ENCODE measurements at regions not wholly inside any gene's neighbourhood (a gene's known extent, or its start where the extent isn't known, plus 50 kb on each side); places are given as distances from the start of the nearest gene placed in this dataset.
A peak's percentile ranks its signal among the peaks of the same experiment; 100 is the strongest.
"Not testable (repeated sequence)": the region's sequence is repeated elsewhere in the genome, so short reads cannot be mapped to it uniquely, and the experiment has no call there.

- DNase-seq: no peak
Measured at GRCh38 chr15:72861354-72861910, 77.9 kb upstream of the ADPGK start.

GRCh38 chr15:72859757-72860145, 76.2 kb upstream of the ADPGK start:
- no peak for DNase-seq

- DNase-seq: no peak
Measured at GRCh38 chr15:72859017-72859756, 75.6 kb upstream of the ADPGK start.

GRCh38 chr15:72858205-72858604, 74.6 kb upstream of the ADPGK start:
- no peak for DNase-seq

GRCh38 chr15:72857331-72858063, 73.9 kb upstream of the ADPGK start:
- DNase-seq: no peak

- DNase-seq: no peak
Measured at GRCh38 chr15:72856549-72857040, 73.0 kb upstream of the ADPGK start.

GRCh38 chr15:72855791-72856190, 72.2 kb upstream of the ADPGK start:
- no peak for DNase-seq

GRCh38 chr15:72852273-72852672, 68.7 kb upstream of the ADPGK start:
- no peak for DNase-seq

GRCh38 chr15:72851586-72851985, 68.0 kb upstream of the ADPGK start:
- DNase-seq: no peak

GRCh38 chr15:72850833-72851232, 67.3 kb upstream of the ADPGK start:
- no peak for DNase-seq

- DNase-seq: no peak
Measured at GRCh38 chr15:72847806-72848205, 64.2 kb upstream of the ADPGK start.

GRCh38 chr15:72847033-72847432, 63.5 kb upstream of the ADPGK start:
- DNase-seq: no peak

GRCh38 chr15:72845981-72846383, 62.4 kb upstream of the ADPGK start:
- DNase-seq: no peak

- DNase-seq: no peak
Measured at GRCh38 chr15:72844067-72844466, 60.5 kb upstream of the ADPGK start.

GRCh38 chr15:72843340-72843739, 59.8 kb upstream of the ADPGK start:
- not testable (repeated sequence) for DNase-seq

- no peak for DNase-seq
Measured at GRCh38 chr15:72840114-72840513, 56.6 kb upstream of the ADPGK start.

- no peak for DNase-seq
Measured at GRCh38 chr15:72838311-72838731, 54.8 kb upstream of the ADPGK start.

- DNase-seq: no peak
Measured at GRCh38 chr15:72836676-72837330, 53.2 kb upstream of the ADPGK start.

- DNase-seq: peak; percentile 60
Measured at GRCh38 chr15:72835294-72835890, 51.8 kb upstream of the ADPGK start.

GRCh38 chr15:72833561-72833960, 50.0 kb upstream of the ADPGK start:
- no peak for DNase-seq

Measured in NCI-H1694 (cell line).